HepG2 (cell line): ENCODE measurements at regions not wholly inside any gene's neighbourhood (a gene's known extent, or its start where the extent isn't known, plus 50 kb on each side); places are given as distances from the start of the nearest gene placed in this dataset.

ENCODE experiments used
- ARNT2 ChIP-seq: sonication (generic); formaldehyde crosslinking; IDR thresholded peaks from 2 replicates; pipeline ENCODE4 v1.8.0; 2022; ENCODE audit warnings: mild to moderate bottlenecking, low read depth, missing genetic modification reagents, moderate library complexity
- ATF4 ChIP-seq, 2 experiments: fragments of 450-650 bp in 1 of 2; sonication (generic) in 1 of 2; formaldehyde crosslinking; IDR thresholded peaks; 2 replicates each; pipeline versions ENCODE4 v1.5.0 to v1.8.0; 2020 to 2022; ENCODE audit warnings: mild to moderate bottlenecking in 1 of 2, missing genetic modification reagents in 1 of 2
- BHLHE40 ChIP-seq: IDR thresholded peaks from 2 replicates; pipeline ENCODE4 v1.6.1; 2011; ENCODE audit warnings: low read length, improper control_type of control experiment
- CBX1 ChIP-seq: IDR thresholded peaks from one replicate; pipeline ENCODE4 v1.6.1; 2016; ENCODE audit warnings: antibody characterized with exemption, low read depth
- CREBL2 ChIP-seq: sonication (generic); formaldehyde crosslinking; IDR thresholded peaks from 2 replicates; pipeline ENCODE4 v1.8.1; 2023; ENCODE audit warnings: missing genetic modification reagents, mild to moderate bottlenecking, borderline replicate concordance
- ETV5 ChIP-seq: IDR thresholded peaks from 2 replicates; pipeline ENCODE4 v1.6.1; 2018; ENCODE audit warnings: missing biosample characterization, missing genetic modification reagents, inconsistent platforms, borderline replicate concordance
- FOSL2 ChIP-seq: sonication (generic); formaldehyde crosslinking; IDR thresholded peaks from 2 replicates; pipeline ENCODE4 v1.4.0; 2020; ENCODE audit warnings: missing genetic modification reagents
- FOXO1 ChIP-seq: sonication (generic); formaldehyde crosslinking; IDR thresholded peaks from 2 replicates; pipeline ENCODE4 v1.4.0; 2020; ENCODE audit warnings: missing genetic modification reagents
- NPAS2 ChIP-seq: sonication (generic); formaldehyde crosslinking; IDR thresholded peaks from 2 replicates; pipeline ENCODE4 v1.8.0; 2022; ENCODE audit warnings: mild to moderate bottlenecking, missing genetic modification reagents, borderline replicate concordance
- PATZ1 ChIP-seq: sonication (generic); formaldehyde crosslinking; IDR thresholded peaks from 2 replicates; pipeline ENCODE4 v1.4.0; 2020; ENCODE audit warnings: missing genetic modification reagents
- RARA ChIP-seq: IDR thresholded peaks from 2 replicates; pipeline ENCODE4 v1.6.1; 2016; ENCODE audit warnings: missing genetic modification reagents, missing compliant biosample characterization
- SIX4 ChIP-seq: sonication (generic); formaldehyde crosslinking; IDR thresholded peaks from 2 replicates; pipeline ENCODE4 v1.4.0; 2020; ENCODE audit warnings: missing genetic modification reagents
- SKI ChIP-seq: fragments of 450-650 bp; IDR thresholded peaks from one replicate; pipeline ENCODE4 v1.6.1; 2018; ENCODE audit warnings: mild to moderate bottlenecking; ENCODE audit not compliant: partially characterized antibody
- SOX13 ChIP-seq, 3 experiments: fragments of 450-650 bp in 1 of 3; sonication (generic) in 1 of 3; formaldehyde crosslinking in 1 of 3; IDR thresholded peaks in 2 of 3; conservative IDR thresholded peaks in 1 of 3; 2 replicates each; pipeline versions ENCODE4 v1.5.0 to v1.6.1; 2016 to 2020; ENCODE audit warnings: antibody characterized with exemption in 1 of 3, mild to moderate bottlenecking in 1 of 3, missing compliant biosample characterization in 1 of 3, missing genetic modification reagents in 1 of 3, moderate library complexity in 1 of 3
- SP1 ChIP-seq, 2 experiments: fragments of 450-650 bp in 1 of 2; sonication (generic) in 1 of 2; formaldehyde crosslinking in 1 of 2; IDR thresholded peaks; 2 replicates each; pipeline versions ENCODE4 v1.4.0 to v1.6.1; 2016 to 2020; ENCODE audit warnings: missing genetic modification reagents in 1 of 2
- TBX3 ChIP-seq: fragments of 450-650 bp; IDR thresholded peaks from 2 replicates; pipeline ENCODE4 v1.6.1; 2017; ENCODE audit warnings: antibody characterized with exemption, mild to moderate bottlenecking, inconsistent platforms, borderline replicate concordance
- THAP11 ChIP-seq: IDR thresholded peaks from 2 replicates; pipeline ENCODE4 v1.6.1; 2016; ENCODE audit warnings: missing biosample characterization, missing genetic modification reagents
- THAP9 ChIP-seq: sonication (generic); formaldehyde crosslinking; IDR thresholded peaks from 2 replicates; pipeline ENCODE4; 2020; ENCODE audit warnings: missing genetic modification reagents, mild to moderate bottlenecking, borderline replicate concordance
- ZBTB26 ChIP-seq: IDR thresholded peaks from 2 replicates; pipeline ENCODE4 v1.6.1; 2016; ENCODE audit warnings: missing compliant biosample characterization, missing genetic modification reagents, borderline replicate concordance
- ZNF644 ChIP-seq: IDR thresholded peaks from 2 replicates; pipeline ENCODE4 v1.6.1; 2016; ENCODE audit warnings: low read depth

- peak; percentile 71; the same call in 1 of the 2 replicates for TF ChIP-seq NPAS2 (CRISPR knock-in tag)
- TF ChIP-seq FOSL2 (CRISPR knock-in tag): peak; percentile 80
- peak; percentile 48; the same call in 1 of the 2 replicates for TF ChIP-seq PATZ1 (CRISPR knock-in tag)
- peak; percentile 66 for TF ChIP-seq SOX13 (IDR thresholded peaks at IDR 0.05)
- peak in 1 of 2 experiments; percentile 87; a peak in 2 of 4 replicates for TF ChIP-seq SOX13 (CRISPR knock-in tag; conservative IDR thresholded peaks at IDR 0.05 in 1 of 2, IDR thresholded peaks at IDR 0.05 in 1 of 2)
- peak; percentile 77; the same call in 1 of the 2 replicates for TF ChIP-seq TBX3
- no peak for TF ChIP-seq CREBL2 (CRISPR knock-in tag)
- TF ChIP-seq ZNF644 (CRISPR knock-in tag): peak; percentile 68; the same call in 1 of the 2 replicates
- TF ChIP-seq ZBTB26 (CRISPR knock-in tag): no peak
- peak; percentile 74; the same call in 1 of the 2 replicates for TF ChIP-seq FOXO1 (CRISPR knock-in tag)
- peak; percentile 42; the same call in 1 of the 2 replicates for TF ChIP-seq ARNT2
- peak; percentile 32; the same call in 1 of the 2 replicates for TF ChIP-seq ETV5
- TF ChIP-seq SIX4: peak; percentile 81
- no peak for TF ChIP-seq SP1 (IDR thresholded peaks at IDR 0.05)
- TF ChIP-seq SP1 (CRISPR knock-in tag; IDR thresholded peaks at IDR 0.05): no peak
- peak; percentile 94 for TF ChIP-seq RARA (CRISPR knock-in tag)
- no peak for TF ChIP-seq CBX1
- peak in 1 of 2 experiments; percentile 63; a peak in 1 of 4 replicates for TF ChIP-seq ATF4 (CRISPR knock-in tag; IDR thresholded peaks at IDR 0.05)
- TF ChIP-seq THAP11 (CRISPR knock-in tag): peak; percentile 63
- TF ChIP-seq BHLHE40: 0 out of 2 replicates have a peak, but pooled peaks have one; percentile 27
- TF ChIP-seq SKI: peak; percentile 95
- no peak for TF ChIP-seq THAP9 (CRISPR knock-in tag)
These were observed 52.8 kb upstream of the SLC44A1 start (continued) for GRCh38 chr9:105191508-105192121.
